ENCODE measurements at regions not wholly inside any gene's neighbourhood (a gene's known extent, or its start where the extent isn't known, plus 50 kb on each side); places are given as distances from the start of the nearest gene placed in this dataset.

DNA sequence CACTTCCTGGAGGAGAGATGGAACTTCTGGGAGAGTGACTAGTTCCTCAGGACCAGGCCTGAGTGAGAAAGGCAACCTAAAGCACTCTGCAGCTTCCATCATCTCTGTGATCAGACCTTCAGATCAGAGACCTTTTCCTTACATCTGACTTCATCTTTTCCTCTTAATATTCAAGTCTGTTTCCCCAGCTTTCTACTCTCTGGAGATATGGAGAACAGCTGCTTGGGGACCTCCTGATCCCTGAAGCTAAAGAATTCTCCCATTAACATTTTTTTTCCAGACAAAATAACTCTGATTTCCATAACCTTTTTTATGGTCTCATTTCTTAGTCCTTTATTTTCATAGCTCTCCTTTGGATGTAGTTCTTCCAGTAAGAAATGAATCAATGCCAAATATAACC, 133.4 kb upstream of the FNDC3A start:
- Histone ChIP-seq H3K4me3 (no peak overlapping the region), H3K9me3 (no peaks in the 10 kb centered on the region), H3K27ac (no peak overlapping the region), H3K36me3 (no peaks in the 10 kb centered on the region), H3K27me3 (no peaks in the 10 kb centered on the region), H3K4me1 (no peaks in the 10 kb centered on the region)
- no peak for DNase-seq
- intact Hi-C loops (cut with DNase I; ENCODE audit: low total_unique reads) = no loop called here
- TF ChIP-seq POLR2A (IDR thresholded peaks at IDR 0.05) (no peak), POLR2AphosphoS5 (IDR thresholded peaks at IDR 0.05) (no peak), EP300 (IDR thresholded peaks at IDR 0.05) (no peak)
- TF ChIP-seq, protein P1, sequence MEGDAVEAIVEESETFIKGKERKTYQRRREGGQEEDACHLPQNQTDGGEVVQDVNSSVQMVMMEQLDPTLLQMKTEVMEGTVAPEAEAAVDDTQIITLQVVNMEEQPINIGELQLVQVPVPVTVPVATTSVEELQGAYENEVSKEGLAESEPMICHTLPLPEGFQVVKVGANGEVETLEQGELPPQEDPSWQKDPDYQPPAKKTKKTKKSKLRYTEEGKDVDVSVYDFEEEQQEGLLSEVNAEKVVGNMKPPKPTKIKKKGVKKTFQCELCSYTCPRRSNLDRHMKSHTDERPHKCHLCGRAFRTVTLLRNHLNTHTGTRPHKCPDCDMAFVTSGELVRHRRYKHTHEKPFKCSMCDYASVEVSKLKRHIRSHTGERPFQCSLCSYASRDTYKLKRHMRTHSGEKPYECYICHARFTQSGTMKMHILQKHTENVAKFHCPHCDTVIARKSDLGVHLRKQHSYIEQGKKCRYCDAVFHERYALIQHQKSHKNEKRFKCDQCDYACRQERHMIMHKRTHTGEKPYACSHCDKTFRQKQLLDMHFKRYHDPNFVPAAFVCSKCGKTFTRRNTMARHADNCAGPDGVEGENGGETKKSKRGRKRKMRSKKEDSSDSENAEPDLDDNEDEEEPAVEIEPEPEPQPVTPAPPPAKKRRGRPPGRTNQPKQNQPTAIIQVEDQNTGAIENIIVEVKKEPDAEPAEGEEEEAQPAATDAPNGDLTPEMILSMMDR (IDR thresholded peaks at IDR 0.05) = no peak

DNA sequence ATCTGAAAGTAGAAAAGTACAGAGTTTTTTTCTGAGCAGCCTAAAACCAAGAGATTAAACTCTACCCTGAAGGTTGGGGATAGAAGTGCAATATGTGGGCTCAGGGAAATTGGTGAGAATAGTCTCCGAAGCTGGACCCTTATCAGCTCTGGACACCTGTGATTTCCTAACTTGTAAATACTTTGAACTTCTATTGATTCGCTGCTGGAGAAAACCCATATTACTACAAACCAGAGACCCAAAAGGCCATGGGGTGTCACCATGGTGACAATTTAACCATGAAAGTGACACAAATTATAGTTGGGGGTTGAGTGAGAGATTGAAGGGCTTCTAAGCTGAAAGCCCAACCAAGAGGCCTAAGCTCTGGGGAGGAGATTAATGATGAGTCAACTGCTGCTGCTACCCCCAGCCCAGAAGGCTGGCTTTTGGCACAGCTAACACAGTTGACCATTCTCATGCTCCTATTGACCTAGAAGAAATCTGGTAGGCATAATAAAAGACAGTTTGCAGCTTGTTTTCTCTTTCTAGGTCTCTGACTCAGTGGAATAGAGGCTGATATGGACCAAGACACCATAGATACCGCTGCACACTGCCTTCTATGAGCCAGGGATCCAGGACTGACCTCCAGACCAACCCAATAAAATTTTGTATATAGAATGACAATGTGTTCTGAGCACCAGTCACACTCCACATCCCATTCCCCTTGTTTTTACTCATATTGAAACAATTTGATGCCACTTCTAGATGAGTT, 131.9 kb upstream of the FNDC3A start:
- TF ChIP-seq, protein P1 (IDR thresholded peaks at IDR 0.05) = no peak
- TF ChIP-seq POLR2AphosphoS5 (IDR thresholded peaks at IDR 0.05) (no peak), POLR2A (IDR thresholded peaks at IDR 0.05) (no peak), EP300 (IDR thresholded peaks at IDR 0.05) (no peak)

DNA sequence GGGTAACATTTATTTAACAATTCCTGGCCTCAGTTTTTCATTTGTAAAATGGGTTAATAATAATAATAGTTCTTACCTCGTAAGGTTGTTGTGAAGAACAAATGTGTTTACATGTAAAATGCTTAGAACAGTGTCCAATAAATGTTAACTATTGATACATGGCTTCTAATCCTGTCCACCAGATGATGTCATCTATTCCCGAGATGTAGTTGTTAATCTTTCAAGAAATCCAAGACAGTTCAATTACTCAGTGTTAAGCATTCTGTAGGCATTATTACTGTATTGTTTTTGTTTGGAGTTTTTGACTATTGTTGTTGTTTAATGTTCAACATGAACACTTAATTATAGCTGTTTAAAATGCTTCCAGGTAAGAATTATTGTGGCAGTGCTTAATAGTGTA, 131.0 kb upstream of the FNDC3A start:
- Histone ChIP-seq H3K27me3 (no peaks in the 10 kb centered on the region), H3K27ac (no peak overlapping the region), H3K4me3 (no peak overlapping the region), H3K9me3 (no peaks in the 10 kb centered on the region), H3K4me1 (no peaks in the 10 kb centered on the region), H3K36me3 (no peaks in the 10 kb centered on the region)
- 84 to 98% (median 88%) methylated on average over 2 of the region's 2 CpGs for WGBS, 5 donors
- no peak for DNase-seq
- intact Hi-C loops (cut with DNase I; ENCODE audit: low total_unique reads) = no loop called here
- TF ChIP-seq EP300 (IDR thresholded peaks at IDR 0.05) (no peak), POLR2A (IDR thresholded peaks at IDR 0.05) (no peak), POLR2AphosphoS5 (IDR thresholded peaks at IDR 0.05) (no peak)
- TF ChIP-seq, protein P1 (IDR thresholded peaks at IDR 0.05) = no peak

More for the DNA sequence above, 131.9 kb upstream of the FNDC3A start:
- Histone ChIP-seq H3K36me3 (no peaks in the 10 kb centered on the region), H3K4me3 (no peak overlapping the region), H3K4me1 (no peaks in the 10 kb centered on the region), H3K27me3 (no peaks in the 10 kb centered on the region), H3K27ac (no peak overlapping the region), H3K9me3 (no peaks in the 10 kb centered on the region)
- 80 to 89% (median 82%) methylated on average over 3 of the region's 3 CpGs for WGBS, 5 donors
- no peak for DNase-seq
- intact Hi-C loops (cut with DNase I; ENCODE audit: low total_unique reads) = no loop called here

DNA sequence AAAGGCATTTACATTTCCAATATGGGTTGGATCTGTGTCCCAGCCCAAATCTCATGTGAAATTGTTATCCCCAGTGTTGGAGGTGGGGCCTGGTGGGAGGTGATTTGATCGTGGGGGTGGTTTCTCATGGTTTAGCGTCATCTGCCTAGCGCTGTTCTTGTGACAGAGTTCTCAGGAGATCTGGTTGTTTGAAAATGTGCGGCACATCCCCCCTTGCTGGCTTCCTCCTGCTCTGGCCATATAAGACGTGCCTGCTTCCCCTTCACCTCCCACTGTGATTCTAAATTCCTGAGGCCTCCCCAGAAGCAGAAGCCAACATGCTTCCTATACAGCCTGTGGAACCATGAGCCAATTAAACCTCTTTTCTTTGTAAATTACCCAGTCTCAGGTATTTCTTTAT, 126.2 kb upstream of the FNDC3A start:
- Histone ChIP-seq H3K9me3 (no peaks in the 10 kb centered on the region), H3K4me1 (no peaks in the 10 kb centered on the region), H3K27ac (no peak overlapping the region), H3K4me3 (no peak overlapping the region), H3K36me3 (no peaks in the 10 kb centered on the region), H3K27me3 (no peaks in the 10 kb centered on the region)
- intact Hi-C loops (cut with DNase I; ENCODE audit: low total_unique reads) = no loop called here
- 80 to 88% (median 86%) methylated on average over 5 of the region's 5 CpGs for WGBS, 5 donors
- no peak for TF ChIP-seq POLR2AphosphoS5 (IDR thresholded peaks at IDR 0.05)
- TF ChIP-seq EP300 (IDR thresholded peaks at IDR 0.05) = no peak
- DNase-seq = no peak

DNA sequence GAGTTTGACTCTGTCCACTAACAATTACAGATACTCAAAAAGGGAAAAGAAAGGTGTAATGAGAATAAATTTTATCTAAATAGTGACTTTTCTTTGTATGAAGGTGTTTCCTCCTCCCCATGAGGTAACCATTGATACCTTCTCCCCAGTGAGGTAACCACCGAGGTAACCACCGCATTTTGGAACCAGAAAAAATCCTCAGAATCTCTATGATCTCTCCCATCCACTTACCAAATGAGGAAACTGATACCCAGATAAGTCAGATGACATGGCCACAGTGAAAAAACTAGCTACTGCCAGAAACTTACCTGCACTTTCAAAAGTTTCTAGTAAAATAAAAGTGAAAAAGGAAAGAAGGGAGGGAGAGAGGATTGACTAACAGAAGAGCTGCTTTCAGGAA, 124.0 kb upstream of the FNDC3A start:
- Histone ChIP-seq H3K9me3 (no peaks in the 10 kb centered on the region), H3K27me3 (no peaks in the 10 kb centered on the region), H3K36me3 (no peaks in the 10 kb centered on the region), H3K4me1 (no peaks in the 10 kb centered on the region), H3K27ac (no peak overlapping the region), H3K4me3 (no peak overlapping the region)
- DNase-seq = no peak
- 74 to 89% (median 82%) methylated on average over 2 of the region's 2 CpGs for WGBS, 5 donors
- TF ChIP-seq POLR2A (IDR thresholded peaks at IDR 0.05) = no peak
- TF ChIP-seq POLR2AphosphoS5 (IDR thresholded peaks at IDR 0.05) = no peak
- TF ChIP-seq EP300 (IDR thresholded peaks at IDR 0.05) = no peak
- TF ChIP-seq, protein P1 (IDR thresholded peaks at IDR 0.05) = no peak
- intact Hi-C loops (cut with DNase I; ENCODE audit: low total_unique reads) = no loop called here
